Retina (tissue), 1 donor: ENCODE measurements at regions not wholly inside any gene's neighbourhood (a gene's known extent, or its start where the extent isn't known, plus 50 kb on each side); places are given as distances from the start of the nearest gene placed in this dataset.

ENCODE experiments used
- DNase-seq: peaks from one replicate; pipeline ENCODE4 v3.0.0-alpha.2; 2016

- no peak for DNase-seq
Observed at GRCh38 chr12:124456133-124456651, 111.2 kb downstream of the NCOR2 start.

- no peak for DNase-seq
Observed at GRCh38 chr12:124455336-124455735, 112.1 kb downstream of the NCOR2 start.

- DNase-seq = no peak
Observed at GRCh38 chr12:124454735-124455134, 112.7 kb downstream of the NCOR2 start.

- DNase-seq = no peak
Observed at GRCh38 chr12:124454352-124454725, 113.1 kb downstream of the NCOR2 start.

GRCh38 chr12:124453419-124454351 lies 113.7 kb downstream of the NCOR2 start:
- peak; percentile 46 for DNase-seq

- DNase-seq = no peak
Observed at GRCh38 chr12:124452576-124453331, 114.7 kb downstream of the NCOR2 start.

- DNase-seq = peak; percentile 33
Observed at GRCh38 chr12:124451637-124452243, 115.7 kb downstream of the NCOR2 start.

GRCh38 chr12:124451016-124451415 lies 116.4 kb downstream of the NCOR2 start:
- no peak for DNase-seq

- DNase-seq = no peak
Observed at GRCh38 chr12:124450376-124450750, 117.0 kb downstream of the NCOR2 start.

GRCh38 chr12:124449623-124450375 lies 117.6 kb downstream of the NCOR2 start:
- no peak for DNase-seq

- no peak for DNase-seq
Observed at GRCh38 chr12:124448955-124449622, 118.3 kb downstream of the NCOR2 start.

GRCh38 chr12:124448241-124448954 lies 119.0 kb downstream of the NCOR2 start:
- DNase-seq = no peak

GRCh38 chr12:124446364-124446763 lies 121.0 kb downstream of the NCOR2 start:
- DNase-seq = no peak

GRCh38 chr12:124445826-124446225 lies 121.6 kb downstream of the NCOR2 start:
- DNase-seq = no peak

GRCh38 chr12:124445121-124445718 lies 122.2 kb downstream of the NCOR2 start:
- DNase-seq = peak; percentile 92

GRCh38 chr12:124443931-124444712 lies 123.3 kb downstream of the NCOR2 start:
- no peak for DNase-seq

GRCh38 chr12:124442772-124443445 lies 124.5 kb downstream of the NCOR2 start:
- no peak for DNase-seq

- DNase-seq = no peak
Observed at GRCh38 chr12:124442281-124442680, 125.1 kb downstream of the NCOR2 start.

- DNase-seq = no peak
Observed at GRCh38 chr12:124441443-124442194, 125.8 kb downstream of the NCOR2 start.
